HEK293 (cell line): ENCODE measurements at regions not wholly inside any gene's neighbourhood (a gene's known extent, or its start where the extent isn't known, plus 50 kb on each side); places are given as distances from the start of the nearest gene placed in this dataset.

Source experiments
- ATF2 ChIP-seq: fragments of 450-650 bp; formaldehyde crosslinking; IDR thresholded peaks from 2 replicates; pipeline ENCODE4 v1.5.1; 2016; ENCODE audit warnings: missing biosample characterization, missing genetic modification characterization, low read depth
- ELK4 ChIP-seq: IDR thresholded peaks from 2 replicates; pipeline ENCODE4 v1.6.1; 2011; ENCODE audit warnings: mild to moderate bottlenecking, low read depth, low read length, borderline replicate concordance
- FEZF1 ChIP-seq: fragments of 450-650 bp; formaldehyde crosslinking; IDR thresholded peaks from 2 replicates; pipeline ENCODE4 v1.5.1; 2016; ENCODE audit warnings: missing biosample characterization, missing genetic modification characterization
- INSM2 ChIP-seq: fragments of 450-650 bp; formaldehyde crosslinking; IDR thresholded peaks from 2 replicates; pipeline ENCODE4 v1.5.1; 2016; ENCODE audit warnings: missing biosample characterization, missing genetic modification characterization
- TRIM28 ChIP-seq: IDR thresholded peaks from 2 replicates; pipeline ENCODE4 v1.6.1; 2011; ENCODE audit warnings: low read length, control low read depth, borderline replicate concordance
- ZBTB21 ChIP-seq: fragments of 450-650 bp; formaldehyde crosslinking; IDR thresholded peaks from 2 replicates; pipeline ENCODE4 v1.5.1; 2017; ENCODE audit warnings: missing biosample characterization, missing genetic modification characterization
- ZBTB26 ChIP-seq: fragments of 450-650 bp; formaldehyde crosslinking; optimal IDR thresholded peaks from 2 replicates; pipeline ENCODE3; 2016; ENCODE audit warnings: missing biosample characterization, mild to moderate bottlenecking, missing genetic modification characterization
- ZBTB48 ChIP-seq: fragments of 450-650 bp; formaldehyde crosslinking; IDR thresholded peaks from 2 replicates; pipeline ENCODE4 v1.5.1; 2016; ENCODE audit warnings: missing biosample characterization, missing genetic modification characterization
- ZFHX2 ChIP-seq: fragments of 450-650 bp; formaldehyde crosslinking; conservative IDR thresholded peaks from 2 replicates; pipeline ENCODE4 v1.5.1; 2016; ENCODE audit warnings: missing biosample characterization, missing genetic modification characterization
- ZNF121 ChIP-seq: fragments of 450-650 bp; formaldehyde crosslinking; IDR thresholded peaks from 2 replicates; pipeline ENCODE4 v1.5.1; 2016; ENCODE audit warnings: missing biosample characterization, missing genetic modification characterization
- ZNF18 ChIP-seq: fragments of 450-650 bp; formaldehyde crosslinking; IDR thresholded peaks from 2 replicates; pipeline ENCODE4 v1.5.1; 2016; ENCODE audit warnings: missing biosample characterization, missing genetic modification characterization
- ZNF302 ChIP-seq: fragments of 450-650 bp; formaldehyde crosslinking; IDR thresholded peaks from 2 replicates; pipeline ENCODE4 v1.5.1; 2016; ENCODE audit warnings: missing biosample characterization, missing genetic modification characterization, low read depth
- ZNF391 ChIP-seq: fragments of 450-650 bp; formaldehyde crosslinking; IDR thresholded peaks from 2 replicates; pipeline ENCODE4 v1.5.1; 2016; ENCODE audit warnings: low read depth, missing biosample characterization, missing genetic modification characterization, borderline replicate concordance
- ZNF48 ChIP-seq: fragments of 450-650 bp; formaldehyde crosslinking; IDR thresholded peaks from 2 replicates; pipeline ENCODE4 v1.5.1; 2016; ENCODE audit warnings: missing biosample characterization, missing genetic modification characterization
- ZNF513 ChIP-seq: fragments of 450-650 bp; IDR thresholded peaks from 2 replicates; pipeline ENCODE4 v1.5.1; 2018; ENCODE audit warnings: missing biosample characterization, missing genetic modification characterization
- ZNF518A ChIP-seq: fragments of 450-650 bp; formaldehyde crosslinking; conservative IDR thresholded peaks from 2 replicates; pipeline ENCODE4 v1.5.1; 2016; ENCODE audit warnings: low read depth, missing biosample characterization, missing genetic modification characterization
- ZNF560 ChIP-seq: fragments of 450-650 bp; formaldehyde crosslinking; IDR thresholded peaks from 2 replicates; pipeline ENCODE4 v1.5.1; 2017; ENCODE audit warnings: missing biosample characterization, missing genetic modification characterization, borderline replicate concordance
- ZNF600 ChIP-seq: fragments of 450-650 bp; formaldehyde crosslinking; IDR thresholded peaks from 2 replicates; pipeline ENCODE4 v1.5.1; 2016; ENCODE audit warnings: missing biosample characterization, missing genetic modification characterization
- ZNF624 ChIP-seq: fragments of 450-650 bp; formaldehyde crosslinking; IDR thresholded peaks from 2 replicates; pipeline ENCODE4 v1.5.1; 2017; ENCODE audit warnings: missing biosample characterization, missing genetic modification characterization
- ZNF645 ChIP-seq: fragments of 450-650 bp; formaldehyde crosslinking; IDR thresholded peaks from 2 replicates; pipeline ENCODE4; 2016; ENCODE audit warnings: missing biosample characterization, missing genetic modification characterization
- ZNF654 ChIP-seq: fragments of 450-650 bp; formaldehyde crosslinking; IDR thresholded peaks from 2 replicates; pipeline ENCODE4 v1.5.1; 2016; ENCODE audit warnings: low read depth, missing biosample characterization, missing genetic modification characterization
- ZSCAN18 ChIP-seq: fragments of 450-650 bp; formaldehyde crosslinking; IDR thresholded peaks from 2 replicates; pipeline ENCODE4 v1.5.1; 2016; ENCODE audit warnings: missing biosample characterization, missing genetic modification characterization

- no peak for TF ChIP-seq ZNF302 (tag by site-specific recombination)
- no peak for TF ChIP-seq ZNF645 (tag by site-specific recombination)
- no peak for TF ChIP-seq ZSCAN18
- peak; percentile 42; the same call in 1 of the 2 replicates for TF ChIP-seq FEZF1
- TF ChIP-seq ZNF624 (tag by site-specific recombination), result no peak
- peak; percentile 58; the same call in 1 of the 2 replicates for TF ChIP-seq ATF2
- no peak for TF ChIP-seq ZNF600 (tag by site-specific recombination)
- TF ChIP-seq ZBTB48 (tag by site-specific recombination), result peak; percentile 47; the same call in 1 of the 2 replicates
- no peak for TF ChIP-seq ZFHX2 (tag by site-specific recombination)
- 0 out of 2 replicates have a peak, but pooled peaks have one; percentile 31 for TF ChIP-seq TRIM28
- peak; percentile 52; the same call in 1 of the 2 replicates for TF ChIP-seq INSM2 (tag by site-specific recombination)
- TF ChIP-seq ZNF513 (tag by site-specific recombination), result no peak
- no peak for TF ChIP-seq ZNF121 (tag by site-specific recombination)
- TF ChIP-seq ZNF18 (tag by site-specific recombination), result no peak
- no peak for TF ChIP-seq ZNF48
- no peak for TF ChIP-seq ELK4
- 0 out of 2 replicates have a peak, but pooled peaks have one; percentile 18 for TF ChIP-seq ZNF518A (tag by site-specific recombination)
- TF ChIP-seq ZNF391 (tag by site-specific recombination), result no peak
- no peak for TF ChIP-seq ZBTB26 (tag by site-specific recombination)
- peak; percentile 87 for TF ChIP-seq ZBTB21 (tag by site-specific recombination)
- TF ChIP-seq ZNF654, result no peak
- no peak for TF ChIP-seq ZNF560 (tag by site-specific recombination)
Observed at GRCh38 chr6:90446164-90446563, 140.7 kb downstream of the MAP3K7 start (continued).
